Activated T-cell treated with anti-CD3 and anti-CD28 coated beads, Interleukin-2, amount 50 U/mL, for 1 hour (primary cell): ENCODE measurements at regions not wholly inside any gene's neighbourhood (a gene's known extent, or its start where the extent isn't known, plus 50 kb on each side); places are given as distances from the start of the nearest gene placed in this dataset.
"Not testable (repeated sequence)": the region's sequence is repeated elsewhere in the genome, so short reads cannot be mapped to it uniquely, and the experiment has no call there.

ENCODE experiments used
- DNase-seq: peaks from one replicate; pipeline ENCODE4 v3.0.0-alpha.2; 2020

DNA sequence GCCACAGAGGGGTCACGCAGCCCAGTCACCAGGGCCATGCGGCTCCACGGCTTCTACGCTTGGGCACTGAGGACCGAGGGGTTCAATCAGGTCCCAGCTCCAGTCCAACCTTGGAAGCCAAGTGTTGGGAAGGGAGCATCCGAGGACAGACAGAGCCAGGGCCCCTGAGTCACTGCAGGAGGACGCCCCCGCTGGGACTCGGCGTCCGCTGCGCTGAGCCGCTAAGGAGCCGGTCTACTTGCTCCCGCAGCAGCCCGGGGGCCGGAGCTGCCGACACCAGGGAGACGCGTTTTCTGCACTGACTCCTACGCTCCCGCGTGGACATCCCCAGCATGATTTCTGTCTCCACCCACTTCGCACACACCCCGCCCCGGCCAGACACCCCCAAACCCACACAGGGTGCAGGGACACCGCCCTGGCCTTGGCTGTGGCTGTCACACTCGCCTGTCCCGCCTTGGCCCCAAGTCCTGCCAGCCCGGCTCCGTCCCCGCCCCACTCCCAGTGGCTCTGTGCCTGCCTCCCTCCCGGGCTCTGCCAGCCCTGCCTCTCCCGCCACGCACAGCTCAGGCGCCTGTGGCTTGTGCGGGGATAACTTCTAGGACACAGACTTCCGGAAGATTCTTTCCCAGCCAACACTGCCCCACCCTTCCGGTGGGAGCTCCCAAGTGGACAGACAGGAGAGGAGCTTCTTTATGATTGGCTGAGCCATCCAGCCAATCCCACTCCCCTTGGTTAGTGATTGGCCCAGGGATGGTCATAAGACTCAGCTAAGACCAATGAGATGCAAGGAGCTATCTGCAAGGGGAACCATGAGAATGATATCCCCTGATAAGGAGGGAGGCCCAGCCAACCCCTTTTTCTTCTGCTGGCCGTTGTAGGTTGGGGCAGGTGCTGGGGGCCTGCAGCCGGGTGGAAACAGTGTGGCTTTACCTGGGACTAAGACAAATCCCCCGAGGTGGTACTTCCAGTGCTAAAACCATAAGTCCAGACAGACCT lies 118.9 kb upstream of the SFSWAP start:
- no peak for DNase-seq

DNA sequence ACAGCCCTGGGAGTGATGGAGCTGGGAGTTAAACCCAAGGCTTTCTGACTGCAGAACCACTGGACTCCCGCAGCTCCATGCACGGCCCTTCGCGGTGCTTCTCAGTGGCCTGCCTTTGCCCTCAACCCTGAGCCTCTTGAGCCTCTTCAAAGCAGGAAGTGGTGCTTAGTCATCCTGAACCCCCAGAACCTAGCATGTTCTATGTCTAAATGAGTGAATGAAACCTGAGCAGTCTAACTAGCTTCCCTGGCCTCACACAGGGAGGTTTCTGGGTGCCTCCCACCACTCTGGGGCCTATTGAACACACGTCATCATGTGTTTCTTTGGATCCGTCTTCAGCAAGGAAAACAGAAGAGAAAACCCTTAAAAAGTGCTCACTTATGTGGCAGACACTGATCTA lies 117.9 kb upstream of the SFSWAP start:
- DNase-seq: no peak

DNA sequence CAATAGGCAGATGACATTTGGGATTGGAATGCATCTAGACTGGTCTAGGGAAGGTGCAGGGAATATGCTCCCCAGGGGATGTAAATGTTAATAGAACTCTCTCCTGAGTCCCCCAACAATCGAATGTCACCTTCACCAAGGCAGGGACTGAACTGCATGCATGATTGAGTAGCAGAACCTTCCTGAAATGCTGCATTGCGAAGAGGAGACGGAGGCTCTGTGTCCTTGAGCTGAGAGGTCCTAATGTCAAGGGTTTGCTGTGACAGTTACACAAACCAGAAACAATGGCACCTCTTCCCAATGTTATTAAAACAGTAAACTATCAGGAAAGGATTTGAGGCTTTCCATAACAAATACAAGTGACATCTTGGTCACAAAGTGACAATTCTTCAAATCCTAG lies 117.5 kb upstream of the SFSWAP start:
- DNase-seq: no peak

DNA sequence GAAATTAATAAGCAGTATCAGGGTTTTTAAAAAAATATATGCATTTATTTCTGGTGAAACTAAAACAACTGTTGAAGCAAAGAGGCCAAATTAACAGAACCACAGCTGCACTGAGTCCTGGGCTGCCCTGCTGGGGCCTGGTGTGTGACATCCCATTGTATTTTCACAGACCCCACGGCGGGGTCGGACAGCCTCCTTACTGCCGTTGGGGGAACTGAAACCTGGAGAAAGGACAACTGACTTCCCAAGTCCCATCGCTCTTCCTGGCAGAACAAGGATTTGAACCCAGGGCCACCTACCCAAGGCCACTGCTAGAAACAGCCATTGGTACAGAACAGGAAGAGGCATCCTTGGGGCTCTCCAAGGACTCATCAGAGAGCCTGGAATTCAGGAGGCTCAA lies 114.8 kb upstream of the SFSWAP start:
- no peak for DNase-seq

DNA sequence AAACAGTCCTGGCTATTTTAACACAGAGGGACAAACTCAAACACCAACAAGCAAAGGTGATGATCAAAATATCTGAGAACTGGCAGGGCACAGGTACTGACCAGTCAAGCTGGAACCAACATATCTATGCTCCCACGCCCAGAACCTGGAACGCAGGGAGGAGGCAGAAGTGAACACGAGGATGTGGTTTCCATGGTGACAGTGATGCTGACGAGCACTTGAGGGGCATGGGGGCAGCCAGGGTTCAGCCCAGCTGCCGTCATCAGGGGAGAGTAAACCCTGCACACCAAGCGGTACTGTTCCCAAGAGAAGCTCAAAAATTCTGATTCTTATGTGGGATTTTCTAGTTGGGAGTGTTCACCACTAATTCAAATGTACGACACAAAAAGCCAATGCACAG lies 113.6 kb upstream of the SFSWAP start:
- DNase-seq: no peak

DNA sequence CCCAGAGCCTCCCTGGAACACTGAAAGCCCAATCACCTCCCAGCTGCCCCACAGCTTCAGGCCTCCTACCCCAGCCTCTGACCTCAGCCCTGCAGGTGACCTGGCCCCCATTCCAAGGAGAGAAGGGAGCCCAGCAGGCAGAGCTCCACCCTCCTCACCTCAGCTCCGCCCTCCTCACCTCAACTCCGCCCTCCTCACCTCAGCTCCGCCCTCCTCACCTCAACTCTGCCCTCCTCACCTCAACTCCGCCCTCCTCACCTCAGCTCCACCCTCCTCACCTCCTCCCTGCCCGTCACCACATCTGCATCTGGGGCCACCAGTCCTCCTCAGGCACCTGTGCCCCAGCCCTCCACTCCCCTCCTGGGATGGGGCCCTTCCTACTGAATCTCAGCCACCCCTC lies 112.2 kb upstream of the SFSWAP start:
- no peak for DNase-seq

DNA sequence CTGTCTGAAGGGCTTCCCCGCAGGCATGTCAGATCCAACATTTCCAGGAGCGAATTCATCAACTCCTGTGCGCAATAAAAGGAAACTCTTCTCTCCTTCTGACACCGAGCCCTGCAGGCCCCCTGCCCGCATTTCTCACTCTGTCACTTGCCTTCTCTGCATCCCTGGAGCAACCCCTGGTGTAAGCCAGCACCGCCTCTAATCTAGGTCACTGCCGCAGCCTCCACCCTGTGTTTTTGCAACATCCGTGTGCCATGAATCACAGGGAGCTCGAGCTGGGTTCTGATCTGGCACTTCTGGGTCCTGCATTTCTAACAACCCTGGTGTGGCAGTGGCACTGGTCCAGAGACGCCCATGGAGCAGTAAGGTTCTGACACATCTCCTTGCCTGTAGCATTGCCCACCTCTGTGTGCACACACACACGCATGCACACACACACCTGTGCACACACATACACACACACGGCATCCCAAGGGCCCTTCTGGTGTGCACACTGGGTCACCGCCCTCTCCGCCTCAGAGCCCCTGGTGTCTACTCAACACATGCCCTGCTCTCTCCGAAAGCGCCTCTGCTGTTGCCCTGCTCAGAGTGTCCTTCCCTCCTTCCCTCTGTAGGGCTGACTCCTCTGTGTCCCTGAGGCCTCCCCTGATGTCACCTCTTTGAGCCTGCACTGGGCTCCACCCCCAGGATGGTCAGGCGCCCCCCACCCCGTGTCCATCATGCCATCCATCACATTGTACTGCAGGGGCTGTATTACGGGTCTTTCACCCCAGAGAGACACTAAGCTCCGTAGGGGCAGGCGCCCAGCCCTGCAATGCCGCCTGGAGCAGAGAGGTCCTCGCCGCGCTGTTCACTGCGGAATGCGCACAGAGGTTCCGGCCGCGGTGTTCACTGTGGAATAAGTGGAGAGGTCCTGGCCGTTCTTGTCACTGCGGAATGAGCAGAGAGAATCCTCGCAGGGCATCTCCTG lies 111.4 kb upstream of the SFSWAP start:
- no peak for DNase-seq

DNA sequence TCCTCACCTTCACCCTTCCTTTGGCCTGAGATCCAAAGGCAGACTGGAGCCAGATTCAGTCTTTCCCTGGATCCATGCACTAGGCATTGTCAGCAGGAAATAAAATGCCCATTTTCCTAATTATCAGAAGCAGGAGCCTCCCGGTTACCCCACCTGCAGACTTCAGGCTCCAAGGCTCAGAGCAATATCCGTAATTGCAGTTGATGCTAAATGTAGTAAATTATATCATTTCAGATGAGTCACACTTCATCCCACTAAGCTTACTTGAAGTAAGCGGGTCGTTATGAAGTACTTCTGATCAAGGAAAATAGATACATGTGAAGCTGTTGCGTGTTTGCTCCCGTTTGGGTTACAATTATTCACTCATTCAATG lies 110.7 kb upstream of the SFSWAP start:
- DNase-seq: no peak

DNA sequence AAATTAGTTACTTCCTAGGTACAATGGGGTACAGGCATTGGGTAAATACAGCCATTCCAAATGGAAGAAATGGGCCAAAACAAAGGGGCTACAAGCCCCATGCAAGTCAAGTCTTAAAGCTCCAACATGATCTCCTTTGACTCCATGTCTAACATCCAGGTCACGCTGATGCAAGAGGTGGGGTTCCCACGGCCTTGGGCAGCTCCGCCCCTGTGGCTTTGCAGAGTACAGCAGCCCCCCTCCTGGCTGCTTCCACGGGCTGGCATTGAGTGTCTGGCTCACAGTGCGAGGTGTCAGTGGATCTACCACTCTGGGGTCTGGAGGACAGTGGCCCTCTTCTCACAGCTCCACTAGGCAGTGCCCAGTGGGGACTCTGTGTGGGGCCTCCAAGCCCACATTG lies 109.4 kb upstream of the SFSWAP start:
- not testable (repeated sequence) for DNase-seq

DNA sequence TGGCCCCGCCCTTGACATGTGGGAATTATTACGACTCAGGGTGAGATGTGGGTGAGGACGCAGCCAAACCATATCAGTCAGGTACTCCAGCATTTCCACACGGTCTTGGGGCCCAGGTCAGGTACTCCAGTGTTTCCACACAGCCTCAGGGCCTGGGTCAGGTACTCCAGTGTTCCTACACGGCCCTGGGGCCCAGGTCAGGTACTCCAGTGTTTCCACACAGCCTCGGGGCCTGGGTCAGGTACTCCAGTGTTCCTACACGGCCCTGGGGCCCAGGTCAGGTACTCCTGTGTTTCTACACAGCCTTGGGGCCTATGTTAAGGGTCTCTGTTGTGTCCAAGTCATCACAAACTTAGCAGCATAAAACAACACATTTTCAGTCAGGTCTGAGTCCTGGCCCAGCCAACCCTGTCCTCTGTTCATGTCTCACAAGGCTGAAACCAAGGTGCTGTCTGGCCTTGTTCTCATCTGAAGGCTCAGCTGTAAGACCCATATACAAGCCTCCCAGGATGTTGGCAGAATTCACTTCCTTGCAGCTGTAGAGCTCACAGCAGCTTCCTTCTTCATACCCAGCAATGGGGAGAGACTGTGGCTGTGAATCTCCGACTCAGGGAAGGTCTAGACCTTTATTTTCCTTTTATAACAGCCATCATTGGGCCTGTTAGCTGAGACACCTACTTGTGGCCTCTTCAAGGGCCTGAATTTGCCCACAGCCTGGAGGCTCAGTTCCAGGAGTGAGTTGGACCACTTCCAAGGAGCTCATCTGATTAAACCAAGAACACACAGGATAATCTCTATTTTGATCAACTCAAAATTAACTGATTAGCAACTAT lies 107.6 kb upstream of the SFSWAP start:
- DNase-seq: no peak

DNA sequence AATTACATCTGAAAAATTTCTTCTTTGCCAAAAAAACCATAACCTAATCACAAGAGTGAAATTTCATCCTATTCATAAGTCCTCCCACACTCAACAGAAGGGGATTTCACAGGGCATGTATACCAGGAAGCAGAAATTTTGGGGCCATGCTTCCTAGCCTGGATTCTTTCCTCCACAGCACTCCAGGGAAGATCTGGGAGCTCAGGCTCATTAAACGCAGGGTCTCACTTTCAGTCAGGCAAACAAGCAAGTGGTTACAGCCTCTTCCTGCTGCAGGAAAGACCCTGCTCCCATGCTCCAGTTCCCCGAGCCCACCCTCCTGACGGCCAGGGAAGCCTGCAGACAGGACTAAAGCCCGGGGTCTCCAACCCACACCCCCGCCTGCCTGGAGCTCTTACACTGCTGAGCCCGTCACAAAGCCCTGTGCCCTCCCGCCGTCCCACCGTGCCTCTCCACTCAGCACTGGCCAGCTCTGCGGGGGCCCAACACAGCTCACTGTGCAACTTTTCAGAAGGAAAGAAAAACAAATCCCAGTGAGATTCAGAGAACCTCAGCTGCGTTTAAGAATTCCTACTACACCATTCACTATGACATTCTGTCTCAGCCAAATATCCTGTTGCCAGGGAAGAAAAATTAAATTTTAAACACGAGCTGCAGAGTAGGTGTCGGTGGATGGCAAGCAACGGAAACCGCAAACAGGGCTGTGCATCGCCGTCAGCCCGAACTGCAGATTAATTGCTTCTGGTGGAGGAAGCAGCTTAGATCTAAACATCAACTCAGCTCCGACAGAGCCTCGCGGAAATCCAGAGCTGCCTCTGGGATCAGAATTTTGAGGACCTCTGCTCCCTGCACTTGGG lies 106.7 kb upstream of the SFSWAP start:
- peak; percentile 48 for DNase-seq

DNA sequence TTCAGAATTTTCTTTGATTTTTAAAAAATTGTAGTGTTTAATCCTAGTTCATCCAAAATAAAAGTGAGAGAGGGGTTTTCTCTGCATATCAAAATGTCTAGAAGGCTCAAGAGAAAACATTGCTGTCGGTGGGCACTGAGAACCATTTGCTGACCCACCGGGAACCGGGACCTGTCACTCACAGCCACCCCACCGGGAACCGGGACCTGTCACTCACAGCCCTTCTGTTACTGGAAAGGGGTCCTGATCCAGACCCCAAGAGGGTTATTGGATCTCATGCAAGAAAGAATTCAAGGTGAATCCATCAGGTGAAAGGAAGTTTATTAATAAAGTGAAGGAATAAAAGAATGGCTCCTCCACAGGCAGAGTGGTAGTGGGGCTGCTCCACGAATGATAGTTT lies 106.0 kb upstream of the SFSWAP start:
- no peak for DNase-seq

DNA sequence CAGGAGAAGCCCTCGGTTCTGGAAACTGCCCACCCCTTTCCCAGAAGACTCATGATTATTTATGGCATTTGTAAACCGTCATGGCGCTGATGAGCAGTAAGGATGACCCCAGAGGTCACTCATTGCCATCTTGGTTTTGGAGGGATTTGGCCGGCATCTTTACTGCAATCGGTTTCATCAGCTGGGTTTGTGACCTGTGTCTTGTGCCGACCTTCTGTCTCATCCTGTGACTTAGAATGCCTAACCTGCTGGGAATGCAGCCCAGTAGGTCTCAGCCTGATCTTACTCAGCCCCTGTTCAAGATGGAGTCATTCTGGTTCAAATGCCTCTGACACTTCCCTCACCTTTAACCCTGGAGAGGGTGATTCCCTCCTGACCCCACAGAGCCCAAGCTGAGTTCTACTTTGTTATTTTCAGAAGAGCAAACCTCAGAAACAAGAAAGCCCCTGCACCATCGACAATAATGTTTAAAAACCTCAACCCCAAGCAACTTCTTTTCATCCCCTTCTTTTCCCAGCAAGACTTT lies 105.5 kb upstream of the SFSWAP start:
- DNase-seq: no peak

DNA sequence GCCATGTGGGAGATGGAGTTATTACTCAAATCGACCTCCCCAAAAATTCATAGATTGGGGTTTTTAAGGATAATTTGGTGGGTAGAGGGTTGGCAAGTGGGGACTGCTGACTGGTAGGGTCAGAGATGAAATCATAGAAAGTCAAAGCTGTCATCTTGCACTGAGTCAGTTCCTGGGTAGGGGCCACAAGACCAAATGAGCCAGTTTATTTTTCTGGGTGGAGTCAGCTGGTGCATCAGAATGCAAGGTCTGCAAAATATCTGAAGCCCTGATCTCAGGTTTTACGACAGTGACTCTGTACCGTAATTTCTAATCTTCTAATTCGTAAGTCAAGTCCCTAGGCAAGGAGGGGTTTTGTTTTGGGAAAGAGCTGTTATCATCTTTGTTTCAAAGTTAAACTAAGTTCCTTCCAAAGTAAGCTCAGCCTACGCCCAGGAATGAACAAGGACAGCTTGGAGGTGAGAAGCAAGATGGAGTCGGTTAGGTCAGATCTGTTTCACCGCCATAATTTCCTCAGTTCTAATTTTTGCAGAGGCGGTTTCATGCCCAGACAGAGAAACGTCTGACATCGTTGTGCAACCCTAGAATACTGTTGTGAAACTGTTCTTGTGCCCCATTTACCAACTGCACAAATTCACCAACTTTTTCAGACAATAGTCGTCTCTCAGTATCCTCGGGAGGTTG lies 104.5 kb upstream of the SFSWAP start:
- DNase-seq: no peak

DNA sequence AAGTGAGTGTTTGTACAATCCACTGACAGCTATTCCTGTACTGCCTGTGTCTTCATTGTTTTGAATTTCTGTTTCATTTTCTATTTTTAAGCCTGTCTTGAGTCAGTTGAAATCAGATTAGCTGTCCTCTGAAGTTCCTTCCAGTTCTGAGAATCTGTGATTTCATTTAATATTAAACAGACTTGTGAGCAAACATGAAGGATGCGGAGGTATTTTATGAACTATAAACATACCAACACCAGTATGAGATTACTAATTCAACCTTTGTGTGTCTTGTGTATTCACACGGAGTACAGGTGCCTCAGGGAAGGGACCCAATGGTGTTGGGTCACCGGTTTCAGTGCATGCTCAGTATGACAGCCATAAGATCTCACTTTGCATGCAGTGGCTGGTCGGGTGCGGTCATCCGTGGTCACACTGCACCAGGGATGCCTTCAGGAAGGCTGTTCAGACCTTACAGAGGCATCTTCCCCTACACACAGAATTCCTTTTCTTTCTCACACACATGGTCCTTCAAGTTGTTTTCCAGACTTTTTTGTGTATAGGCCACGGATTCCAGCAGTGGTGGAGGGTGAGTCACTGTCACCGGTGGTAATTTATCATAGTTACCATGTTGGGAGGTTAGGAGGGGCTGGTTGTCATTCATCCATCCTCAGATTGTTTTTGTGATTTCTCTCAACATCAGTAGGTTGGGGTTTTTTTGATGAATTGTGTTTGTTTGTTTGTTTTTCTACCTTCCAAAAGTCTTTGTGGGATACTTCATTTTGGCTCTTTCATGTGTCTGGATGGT lies 103.0 kb upstream of the SFSWAP start:
- no peak for DNase-seq

DNA sequence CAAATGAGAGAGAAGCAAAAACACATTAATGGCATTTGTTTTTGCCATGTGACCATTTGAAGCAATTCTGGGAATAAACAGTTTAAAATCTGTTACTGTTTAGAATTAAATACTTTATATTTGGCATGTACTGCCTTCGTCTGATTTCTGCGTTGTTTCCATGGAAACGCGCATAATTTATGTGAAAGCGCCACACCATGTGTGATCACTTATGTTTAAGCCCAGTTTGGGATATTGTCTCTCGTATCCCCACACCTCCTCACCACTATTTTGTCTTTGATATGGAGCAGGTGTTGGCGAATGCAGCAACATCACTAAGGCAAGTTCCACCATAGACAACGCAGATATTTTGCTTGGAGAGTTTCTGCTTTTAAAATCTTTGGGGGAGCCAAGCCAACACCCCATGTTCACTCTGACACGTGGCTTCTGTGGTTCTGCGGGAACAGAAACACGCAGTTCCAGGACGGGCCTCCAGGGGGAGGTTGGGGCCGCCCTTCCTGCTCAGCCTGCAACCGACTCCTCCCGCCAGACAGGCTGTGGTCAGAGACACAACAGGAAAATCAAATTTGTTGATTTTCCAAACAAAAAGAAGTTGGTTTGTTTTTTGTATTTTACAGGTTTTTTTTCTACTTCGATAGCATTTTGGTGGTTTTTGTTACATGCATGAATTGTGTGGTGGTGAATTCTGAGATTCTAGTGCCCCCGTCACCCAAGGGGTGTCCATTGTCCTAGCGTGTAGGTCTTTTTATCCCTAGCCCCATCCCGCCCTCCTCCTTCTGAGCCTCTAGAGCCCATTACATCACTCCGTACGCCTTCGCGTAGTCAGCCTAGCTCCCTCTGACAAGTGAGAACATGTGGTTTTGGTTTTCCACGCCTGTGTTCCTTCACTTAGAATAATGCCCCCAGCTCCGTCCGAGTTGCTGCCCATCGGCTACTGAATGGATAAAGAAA lies 101.9 kb upstream of the SFSWAP start:
- DNase-seq: peak; percentile 71

DNA sequence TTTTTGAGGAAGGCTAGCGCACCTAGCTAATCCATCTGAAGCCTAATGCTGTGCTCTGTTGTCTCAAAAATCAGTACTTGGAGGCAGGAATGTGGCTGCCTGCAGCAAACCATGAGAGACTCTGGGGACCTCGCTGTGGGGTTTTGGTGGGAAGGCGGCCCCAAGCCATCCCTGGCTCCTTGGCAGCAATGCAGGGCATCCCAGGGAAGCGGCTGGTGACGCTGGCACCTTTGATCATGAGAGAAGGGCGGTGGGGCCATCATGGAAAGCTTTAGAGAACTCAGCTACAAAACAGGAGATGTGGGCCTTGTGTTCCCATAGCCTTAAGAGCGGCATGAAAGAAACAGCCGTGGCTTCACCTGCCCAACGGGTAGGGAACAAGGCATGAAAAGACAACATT lies 101.1 kb upstream of the SFSWAP start:
- DNase-seq: no peak

DNA sequence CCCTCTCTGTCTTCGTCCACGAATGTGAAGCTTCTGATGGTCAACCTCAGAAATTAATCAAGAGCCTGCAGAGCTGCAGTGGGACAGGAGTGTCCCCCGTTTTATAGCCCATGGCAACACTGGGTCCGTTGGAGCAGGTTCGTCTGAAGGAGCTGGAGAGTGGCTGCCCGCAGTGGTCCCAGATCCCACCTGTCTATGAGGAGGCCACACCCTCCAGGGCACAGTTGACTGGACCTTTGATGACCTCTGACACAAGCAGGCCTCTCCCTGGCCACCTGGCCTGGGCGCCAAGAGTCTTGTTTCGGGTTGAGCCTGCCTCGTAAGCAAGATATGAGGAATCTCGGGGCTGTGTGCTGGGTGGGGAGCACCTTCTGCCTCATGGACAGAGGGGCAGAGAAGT lies 100.7 kb upstream of the SFSWAP start:
- DNase-seq: no peak

DNA sequence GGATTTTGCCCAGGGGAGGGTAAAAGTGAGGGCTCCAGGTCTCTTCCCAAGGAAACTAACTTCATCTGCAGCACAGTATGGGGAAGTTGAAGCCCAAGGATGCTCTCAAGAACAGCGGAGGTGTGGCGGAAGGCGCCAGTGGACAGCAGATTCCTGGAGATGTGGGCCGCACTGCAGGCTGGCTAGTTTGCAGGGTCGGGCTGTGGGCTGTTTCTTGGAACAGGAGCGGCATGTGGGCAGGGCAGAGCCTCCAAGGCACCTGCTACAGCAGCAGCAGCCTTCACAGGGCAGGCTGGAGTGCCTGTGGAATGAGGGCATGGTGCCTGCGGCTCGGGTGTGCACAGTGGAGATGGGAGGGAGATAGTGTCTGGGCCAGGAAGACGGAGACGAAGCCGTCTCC lies 100.0 kb upstream of the SFSWAP start:
- no peak for DNase-seq
